Ascending aorta (tissue), 2 donors: ENCODE measurements at regions not wholly inside any gene's neighbourhood (a gene's known extent, or its start where the extent isn't known, plus 50 kb on each side); places are given as distances from the start of the nearest gene placed in this dataset.
"Not testable (repeated sequence)": the region's sequence is repeated elsewhere in the genome, so short reads cannot be mapped to it uniquely, and the experiment has no call there.

ENCODE experiments used
- DNase-seq, 2 donors: peaks; one replicate each; pipeline ENCODE4 v3.0.0-alpha.2; 2019; ENCODE audit warnings: low spot score in 2 of 2
- H3K27ac ChIP-seq, 2 donors: fragments of 200-600 bp; sonication (generic); one replicate each; pipeline ENCODE4 v1.5.1; 2016 to 2017; ENCODE audit warnings: mild to moderate bottlenecking in 1 of 2
- H3K27me3 ChIP-seq: fragments of 200-600 bp; sonication (generic); one replicate; pipeline ENCODE4 v1.5.1; 2017
- H3K36me3 ChIP-seq, 2 donors: fragments of 200-600 bp; sonication (generic); one replicate each; pipeline ENCODE4 v1.5.1; 2016
- H3K4me1 ChIP-seq, 2 donors: fragments of 200-600 bp; sonication (generic); one replicate each; pipeline ENCODE4 v1.5.1; 2016 to 2017; ENCODE audit warnings: mild to moderate bottlenecking in 1 of 2
- H3K4me3 ChIP-seq, 2 donors: fragments of 200-600 bp; sonication (generic); one replicate each; pipeline ENCODE4 v1.5.1; 2016 to 2017; ENCODE audit warnings: mild to moderate bottlenecking in 1 of 2
- H3K9me3 ChIP-seq, 2 donors: fragments of 200-600 bp; sonication (generic); one replicate each; pipeline ENCODE4 v1.5.1; 2016
- intact Hi-C: fragments of 100-400 bp; cut with DNase I; formaldehyde crosslinking; loops from one replicate; pipeline ENCODE4 v1.15.1; 2023
- TF ChIP-seq, protein P1 (sequence below), 3 experiments: fragments of 200-600 bp in 2 of 3; fragments of 450-650 bp in 1 of 3; sonication (generic) in 2 of 3; IDR thresholded peaks; one replicate each; pipeline ENCODE4 v1.5.1; 2016 to 2019; ENCODE audit warnings: antibody characterized with exemption in 3 of 3, mild to moderate bottlenecking in 1 of 3, moderate library complexity in 1 of 3

DNA sequence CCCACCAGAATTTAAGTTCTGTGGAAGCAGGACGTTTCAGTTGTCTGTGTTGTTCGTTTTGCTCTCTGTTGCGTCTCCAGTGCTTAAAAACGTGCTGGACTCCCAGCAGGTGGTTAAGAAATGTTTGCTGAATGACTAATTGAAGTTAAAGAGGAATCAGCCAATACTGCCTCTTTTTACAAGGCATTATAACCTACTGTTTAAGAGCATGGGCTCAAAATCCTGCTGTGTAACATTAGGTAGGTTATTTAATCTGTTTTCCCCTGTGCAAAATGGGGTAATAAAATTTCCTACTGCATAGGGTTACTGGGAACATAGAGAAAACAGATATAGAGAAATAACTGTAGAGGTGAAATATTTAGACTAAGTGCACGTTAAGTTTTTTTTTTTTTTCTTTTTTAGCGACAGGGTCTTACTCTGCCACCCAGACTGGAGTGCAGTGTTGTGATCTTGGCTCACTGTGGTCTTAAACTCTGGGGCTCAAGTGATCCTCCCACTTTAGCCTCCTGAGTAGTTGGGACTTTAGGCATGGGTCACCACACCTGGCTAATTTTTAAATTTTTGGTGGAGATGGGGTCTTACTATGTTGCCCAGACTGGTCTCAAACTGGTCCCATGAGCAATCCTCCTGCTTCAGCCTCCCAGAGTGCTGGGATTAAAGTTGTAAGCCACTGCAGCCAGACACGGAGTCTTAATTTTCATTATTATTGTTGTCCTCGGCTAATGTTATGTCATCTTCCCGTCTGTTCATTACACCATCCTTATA lies 139.4 kb upstream of the PRICKLE1 start:
- intact Hi-C loops = no loop called here
- TF ChIP-seq, protein P1, sequence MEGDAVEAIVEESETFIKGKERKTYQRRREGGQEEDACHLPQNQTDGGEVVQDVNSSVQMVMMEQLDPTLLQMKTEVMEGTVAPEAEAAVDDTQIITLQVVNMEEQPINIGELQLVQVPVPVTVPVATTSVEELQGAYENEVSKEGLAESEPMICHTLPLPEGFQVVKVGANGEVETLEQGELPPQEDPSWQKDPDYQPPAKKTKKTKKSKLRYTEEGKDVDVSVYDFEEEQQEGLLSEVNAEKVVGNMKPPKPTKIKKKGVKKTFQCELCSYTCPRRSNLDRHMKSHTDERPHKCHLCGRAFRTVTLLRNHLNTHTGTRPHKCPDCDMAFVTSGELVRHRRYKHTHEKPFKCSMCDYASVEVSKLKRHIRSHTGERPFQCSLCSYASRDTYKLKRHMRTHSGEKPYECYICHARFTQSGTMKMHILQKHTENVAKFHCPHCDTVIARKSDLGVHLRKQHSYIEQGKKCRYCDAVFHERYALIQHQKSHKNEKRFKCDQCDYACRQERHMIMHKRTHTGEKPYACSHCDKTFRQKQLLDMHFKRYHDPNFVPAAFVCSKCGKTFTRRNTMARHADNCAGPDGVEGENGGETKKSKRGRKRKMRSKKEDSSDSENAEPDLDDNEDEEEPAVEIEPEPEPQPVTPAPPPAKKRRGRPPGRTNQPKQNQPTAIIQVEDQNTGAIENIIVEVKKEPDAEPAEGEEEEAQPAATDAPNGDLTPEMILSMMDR (IDR thresholded peaks at IDR 0.05) = no peak
- no peaks in the 10 kb centered on the region for H3K36me3 ChIP-seq
- H3K27me3 ChIP-seq = no peaks in the 10 kb centered on the region
- no peak overlapping the region for H3K27ac ChIP-seq
- H3K9me3 ChIP-seq = no peaks in the 10 kb centered on the region
- DNase-seq = no peak
- no peaks in the 10 kb centered on the region for H3K4me1 ChIP-seq
- H3K4me3 ChIP-seq = no peak overlapping the region

DNA sequence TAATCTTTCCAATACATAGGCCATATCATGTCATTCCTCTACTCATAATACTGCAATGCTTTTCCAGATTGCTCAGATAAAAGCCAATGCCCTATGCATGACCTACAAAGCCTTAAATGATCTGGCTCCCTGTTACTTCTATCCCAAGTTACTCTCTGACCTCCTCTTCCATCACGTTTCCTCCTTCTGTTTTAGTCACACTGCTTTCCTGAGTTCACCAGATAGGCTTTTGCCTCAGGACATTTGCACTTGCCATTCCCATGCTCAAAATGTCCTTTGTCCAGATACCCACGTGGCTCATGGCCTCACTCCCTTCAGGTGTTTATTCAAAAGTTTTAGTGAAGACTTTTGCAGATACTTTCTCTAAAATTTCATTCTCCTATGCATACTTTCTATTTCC lies 138.7 kb upstream of the PRICKLE1 start:
- intact Hi-C loops = no loop called here
- no peaks in the 10 kb centered on the region for H3K27me3 ChIP-seq
- no peak for DNase-seq
- no peak overlapping the region for H3K27ac ChIP-seq
- TF ChIP-seq, protein P1 (IDR thresholded peaks at IDR 0.05) = no peak
- no peak overlapping the region for H3K4me3 ChIP-seq
- no peaks in the 10 kb centered on the region for H3K36me3 ChIP-seq
- no peaks in the 10 kb centered on the region for H3K4me1 ChIP-seq
- H3K9me3 ChIP-seq = no peaks in the 10 kb centered on the region

DNA sequence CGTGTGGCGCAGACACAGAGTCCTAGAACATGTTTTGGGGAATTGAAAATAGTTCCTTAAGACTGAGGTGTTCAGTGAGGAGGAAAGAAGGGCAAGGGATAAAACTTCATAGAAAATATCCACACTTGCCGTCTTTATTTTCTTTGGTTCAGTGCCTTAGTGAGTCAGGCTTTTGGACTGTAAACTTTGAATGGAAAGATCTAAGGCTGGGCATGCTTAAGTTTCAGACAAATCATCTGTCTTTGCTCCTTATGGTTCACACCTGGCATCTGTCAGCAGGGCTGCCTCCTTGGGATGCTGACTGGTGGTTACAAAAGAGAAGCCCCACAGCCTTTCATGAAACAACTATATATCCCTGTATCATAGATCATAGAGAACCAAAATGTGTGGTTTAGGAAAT lies 136.3 kb upstream of the PRICKLE1 start:
- TF ChIP-seq, protein P1 (IDR thresholded peaks at IDR 0.05) = no peak
- Histone ChIP-seq H3K4me3 (no peak overlapping the region), H3K4me1 (no peaks in the 10 kb centered on the region), H3K27ac (no peak overlapping the region), H3K36me3 (no peaks in the 10 kb centered on the region), H3K27me3 (no peaks in the 10 kb centered on the region), H3K9me3 (no peaks in the 10 kb centered on the region)
- DNase-seq = no peak
- intact Hi-C loops = no loop called here

DNA sequence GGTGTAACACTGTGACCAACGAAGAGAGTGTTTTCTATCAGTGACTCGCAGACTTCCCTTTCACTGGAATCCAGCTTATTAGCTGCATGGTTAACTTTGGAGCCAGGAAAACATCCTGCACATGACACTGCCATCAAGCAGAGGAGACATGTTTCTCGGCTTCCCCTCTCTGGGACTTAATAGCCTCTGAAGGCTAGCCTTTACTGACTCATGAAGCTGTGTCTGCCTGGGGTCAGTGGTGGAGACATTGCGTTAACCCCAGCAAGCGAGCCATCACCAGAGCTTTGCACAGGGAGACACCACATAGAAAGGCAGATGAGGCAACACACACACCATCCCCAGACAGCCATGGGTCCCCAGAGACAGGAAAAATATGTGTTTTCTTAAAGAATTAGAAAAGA lies 126.9 kb upstream of the PRICKLE1 start:
- no peaks in the 10 kb centered on the region for H3K4me1 ChIP-seq
- TF ChIP-seq, protein P1 (IDR thresholded peaks at IDR 0.05) = no peak
- H3K36me3 ChIP-seq = no peaks in the 10 kb centered on the region
- no peak overlapping the region for H3K4me3 ChIP-seq
- H3K27me3 ChIP-seq = no peaks in the 10 kb centered on the region
- peaks cover 0 to 4% of the 10 kb centered on the region in 2 donors for H3K9me3 ChIP-seq
- intact Hi-C loops = no loop called here
- H3K27ac ChIP-seq = no peak overlapping the region
- no peak for DNase-seq

DNA sequence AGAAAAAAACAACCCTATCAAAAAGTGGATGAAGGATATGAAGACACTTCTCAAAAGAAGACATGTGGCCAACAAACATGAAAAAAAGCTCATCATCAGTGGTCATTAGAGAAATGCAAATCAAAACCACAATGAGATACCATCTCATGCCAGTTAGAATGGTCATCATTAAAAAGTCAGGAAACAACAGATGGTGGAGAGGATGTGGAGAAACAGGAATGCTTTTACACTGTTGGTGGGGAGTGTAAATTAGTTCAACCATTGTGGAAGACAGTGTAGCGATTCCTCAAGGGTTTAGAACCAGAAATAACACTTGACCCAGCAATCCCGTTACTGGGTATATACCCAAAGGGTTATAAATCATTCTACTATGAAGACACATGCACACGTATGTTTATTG lies 124.0 kb upstream of the PRICKLE1 start:
- DNase-seq, H3K27ac ChIP-seq, H3K4me3 ChIP-seq, H3K9me3 ChIP-seq, H3K27me3 ChIP-seq, H3K36me3 ChIP-seq, intact Hi-C loops, H3K4me1 ChIP-seq: not testable (repeated sequence)

DNA sequence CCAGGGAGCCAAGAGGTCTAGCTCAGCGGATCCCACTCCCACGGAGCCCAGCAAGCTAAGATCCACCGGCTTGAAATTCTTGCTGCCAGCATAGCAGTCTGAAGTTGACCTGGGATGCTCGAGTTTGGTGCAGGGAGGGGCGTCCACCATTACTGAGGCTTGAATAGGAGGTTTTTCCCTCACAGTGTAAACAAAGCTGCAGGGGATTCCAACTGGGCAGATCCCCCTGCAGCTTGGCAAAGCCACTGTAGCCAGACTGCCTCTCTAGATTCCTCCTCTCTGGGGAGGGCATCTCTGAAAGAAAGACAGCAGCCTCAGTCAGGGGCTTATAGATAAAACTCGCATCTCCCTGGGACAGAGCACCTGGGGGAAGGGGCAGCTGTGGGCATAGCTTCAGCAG lies 118.8 kb upstream of the PRICKLE1 start:
- H3K9me3 ChIP-seq, H3K4me3 ChIP-seq, DNase-seq, H3K27me3 ChIP-seq, H3K36me3 ChIP-seq, H3K27ac ChIP-seq, intact Hi-C loops, H3K4me1 ChIP-seq: not testable (repeated sequence)
